ENCODE measurements at regions not wholly inside any gene's neighbourhood (a gene's known extent, or its start where the extent isn't known, plus 50 kb on each side); places are given as distances from the start of the nearest gene placed in this dataset.

GRCh38 chr3:135460273-135460672 lies 505.3 kb upstream of the PPP2R3A start:
- TF ChIP-seq TAF1 (IDR thresholded peaks at IDR 0.05; ENCODE audit: low read depth) (no peak), SMC3 (conservative IDR thresholded peaks at IDR 0.05; ENCODE audit: poor library complexity) (no peak), EP300 (conservative IDR thresholded peaks at IDR 0.05; ENCODE audit: poor library complexity, severe bottlenecking) (no peak), RAD21 (conservative IDR thresholded peaks at IDR 0.05) (no peak), POLR2AphosphoS5 (IDR thresholded peaks at IDR 0.05) (no peak), EZH2 (IDR thresholded peaks at IDR 0.05; ENCODE audit: borderline replicate concordance, insufficient read depth, low read length, poor library complexity, severe bottlenecking) (no peak), MXI1 (conservative IDR thresholded peaks at IDR 0.05; ENCODE audit: poor library complexity, severe bottlenecking) (no peak)
- TF ChIP-seq, protein P1, sequence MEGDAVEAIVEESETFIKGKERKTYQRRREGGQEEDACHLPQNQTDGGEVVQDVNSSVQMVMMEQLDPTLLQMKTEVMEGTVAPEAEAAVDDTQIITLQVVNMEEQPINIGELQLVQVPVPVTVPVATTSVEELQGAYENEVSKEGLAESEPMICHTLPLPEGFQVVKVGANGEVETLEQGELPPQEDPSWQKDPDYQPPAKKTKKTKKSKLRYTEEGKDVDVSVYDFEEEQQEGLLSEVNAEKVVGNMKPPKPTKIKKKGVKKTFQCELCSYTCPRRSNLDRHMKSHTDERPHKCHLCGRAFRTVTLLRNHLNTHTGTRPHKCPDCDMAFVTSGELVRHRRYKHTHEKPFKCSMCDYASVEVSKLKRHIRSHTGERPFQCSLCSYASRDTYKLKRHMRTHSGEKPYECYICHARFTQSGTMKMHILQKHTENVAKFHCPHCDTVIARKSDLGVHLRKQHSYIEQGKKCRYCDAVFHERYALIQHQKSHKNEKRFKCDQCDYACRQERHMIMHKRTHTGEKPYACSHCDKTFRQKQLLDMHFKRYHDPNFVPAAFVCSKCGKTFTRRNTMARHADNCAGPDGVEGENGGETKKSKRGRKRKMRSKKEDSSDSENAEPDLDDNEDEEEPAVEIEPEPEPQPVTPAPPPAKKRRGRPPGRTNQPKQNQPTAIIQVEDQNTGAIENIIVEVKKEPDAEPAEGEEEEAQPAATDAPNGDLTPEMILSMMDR (IDR thresholded peaks at IDR 0.05; ENCODE audit: poor library complexity, severe bottlenecking): no peak
- TF ChIP-seq, protein P2, sequence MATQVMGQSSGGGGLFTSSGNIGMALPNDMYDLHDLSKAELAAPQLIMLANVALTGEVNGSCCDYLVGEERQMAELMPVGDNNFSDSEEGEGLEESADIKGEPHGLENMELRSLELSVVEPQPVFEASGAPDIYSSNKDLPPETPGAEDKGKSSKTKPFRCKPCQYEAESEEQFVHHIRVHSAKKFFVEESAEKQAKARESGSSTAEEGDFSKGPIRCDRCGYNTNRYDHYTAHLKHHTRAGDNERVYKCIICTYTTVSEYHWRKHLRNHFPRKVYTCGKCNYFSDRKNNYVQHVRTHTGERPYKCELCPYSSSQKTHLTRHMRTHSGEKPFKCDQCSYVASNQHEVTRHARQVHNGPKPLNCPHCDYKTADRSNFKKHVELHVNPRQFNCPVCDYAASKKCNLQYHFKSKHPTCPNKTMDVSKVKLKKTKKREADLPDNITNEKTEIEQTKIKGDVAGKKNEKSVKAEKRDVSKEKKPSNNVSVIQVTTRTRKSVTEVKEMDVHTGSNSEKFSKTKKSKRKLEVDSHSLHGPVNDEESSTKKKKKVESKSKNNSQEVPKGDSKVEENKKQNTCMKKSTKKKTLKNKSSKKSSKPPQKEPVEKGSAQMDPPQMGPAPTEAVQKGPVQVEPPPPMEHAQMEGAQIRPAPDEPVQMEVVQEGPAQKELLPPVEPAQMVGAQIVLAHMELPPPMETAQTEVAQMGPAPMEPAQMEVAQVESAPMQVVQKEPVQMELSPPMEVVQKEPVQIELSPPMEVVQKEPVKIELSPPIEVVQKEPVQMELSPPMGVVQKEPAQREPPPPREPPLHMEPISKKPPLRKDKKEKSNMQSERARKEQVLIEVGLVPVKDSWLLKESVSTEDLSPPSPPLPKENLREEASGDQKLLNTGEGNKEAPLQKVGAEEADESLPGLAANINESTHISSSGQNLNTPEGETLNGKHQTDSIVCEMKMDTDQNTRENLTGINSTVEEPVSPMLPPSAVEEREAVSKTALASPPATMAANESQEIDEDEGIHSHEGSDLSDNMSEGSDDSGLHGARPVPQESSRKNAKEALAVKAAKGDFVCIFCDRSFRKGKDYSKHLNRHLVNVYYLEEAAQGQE (IDR thresholded peaks at IDR 0.05; ENCODE audit: borderline replicate concordance): no peak
- Histone ChIP-seq H3K36me3 (ENCODE audit: insufficient read depth, low read length) (no peaks in the 10 kb centered on the region), H3K9me2 (ENCODE audit: insufficient read depth, low read length) (no peaks in the 10 kb centered on the region), H3K4me2 (ENCODE audit: low read length) (no peak overlapping the region), H2AFZ (ENCODE audit: low read depth, low read length) (no peak overlapping the region), H3F3A (ENCODE audit: insufficient read depth, low read length, poor library complexity, severe bottlenecking) (no peaks in the 10 kb centered on the region), H3K9me3 (ENCODE audit: low read length) (no peaks in the 10 kb centered on the region), H3K9ac (ENCODE audit: low read length) (no peak overlapping the region), H3K79me2 (replicated peaks; ENCODE audit: insufficient read depth, low read length) (no peaks in the 10 kb centered on the region), H3K27ac (ENCODE audit: low read length) (no peak overlapping the region), H3K4me3 (ENCODE audit: low read length) (no peak overlapping the region), H3K27me3 (ENCODE audit: insufficient read depth, low read depth, low read length) (no peaks in the 10 kb centered on the region), H4K20me1 (ENCODE audit: insufficient read depth) (no peaks in the 10 kb centered on the region)

DNA sequence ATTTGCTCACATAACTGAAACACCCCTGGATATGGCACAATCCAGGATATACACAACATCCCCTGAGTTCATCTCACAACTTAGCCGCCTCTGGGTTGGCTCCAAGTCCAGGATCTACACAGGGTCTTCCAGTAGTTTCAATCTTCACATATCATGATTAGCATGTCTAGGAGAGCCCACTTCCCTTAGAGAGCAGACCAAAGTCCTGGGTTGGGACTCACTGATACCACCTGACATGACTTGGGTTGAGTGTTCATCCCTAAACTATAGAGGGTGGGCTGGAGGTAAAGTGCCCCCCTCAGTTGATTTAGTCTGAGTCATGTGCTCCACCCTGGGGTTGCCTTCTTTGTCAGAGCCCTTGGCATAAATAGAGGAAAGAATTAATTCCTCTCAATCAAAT lies 493.6 kb upstream of the PPP2R3A start:
- H3F3A ChIP-seq (ENCODE audit: insufficient read depth, low read length, poor library complexity, severe bottlenecking): no peaks in the 10 kb centered on the region
- H3K36me3 ChIP-seq (ENCODE audit: insufficient read depth, low read length): no peaks in the 10 kb centered on the region
- no peak for TF ChIP-seq EP300 (conservative IDR thresholded peaks at IDR 0.05; ENCODE audit: poor library complexity, severe bottlenecking)
- no peak for TF ChIP-seq SMC3 (conservative IDR thresholded peaks at IDR 0.05; ENCODE audit: poor library complexity)
- TF ChIP-seq, protein P2 (IDR thresholded peaks at IDR 0.05; ENCODE audit: borderline replicate concordance): no peak
- no peak for TF ChIP-seq EZH2 (IDR thresholded peaks at IDR 0.05; ENCODE audit: borderline replicate concordance, insufficient read depth, low read length, poor library complexity, severe bottlenecking)
- TF ChIP-seq, protein P1 (IDR thresholded peaks at IDR 0.05; ENCODE audit: poor library complexity, severe bottlenecking): no peak
- no peak for TF ChIP-seq TAF1 (IDR thresholded peaks at IDR 0.05; ENCODE audit: low read depth)
- no peak for TF ChIP-seq POLR2AphosphoS5 (IDR thresholded peaks at IDR 0.05)
- TF ChIP-seq MXI1 (conservative IDR thresholded peaks at IDR 0.05; ENCODE audit: poor library complexity, severe bottlenecking): no peak
- no peak for TF ChIP-seq RAD21 (conservative IDR thresholded peaks at IDR 0.05)
- H3K27ac ChIP-seq (ENCODE audit: low read length): no peak overlapping the region
- no peak overlapping the region for H3K4me3 ChIP-seq (ENCODE audit: low read length)
- no peak overlapping the region for H3K4me2 ChIP-seq (ENCODE audit: low read length)
- no peaks in the 10 kb centered on the region for H3K27me3 ChIP-seq (ENCODE audit: insufficient read depth, low read depth, low read length)
- no peaks in the 10 kb centered on the region for H4K20me1 ChIP-seq (ENCODE audit: insufficient read depth)
- H3K9ac ChIP-seq (ENCODE audit: low read length): no peak overlapping the region
- no peak overlapping the region for H2AFZ ChIP-seq (ENCODE audit: low read depth, low read length)
- no peaks in the 10 kb centered on the region for H3K9me3 ChIP-seq (ENCODE audit: low read length)
- H3K9me2 ChIP-seq (ENCODE audit: insufficient read depth, low read length): no peaks in the 10 kb centered on the region
- H3K79me2 ChIP-seq (replicated peaks; ENCODE audit: insufficient read depth, low read length): no peaks in the 10 kb centered on the region

Data from neural cell (in vitro differentiated cells).